PC-9 (cell line): ENCODE measurements at regions not wholly inside any gene's neighbourhood (a gene's known extent, or its start where the extent isn't known, plus 50 kb on each side); places are given as distances from the start of the nearest gene placed in this dataset.
A peak's percentile ranks its signal among the peaks of the same experiment; 100 is the strongest.
"Not testable (repeated sequence)": the region's sequence is repeated elsewhere in the genome, so short reads cannot be mapped to it uniquely, and the experiment has no call there.

Source experiments
- BruUV-seq: library from RNA; stranded (reverse); fragments of 400-500 nt; replicated peaks from 2 replicates; lab custom pipeline; 2021; lab: Mats Ljungman, UMichigan
- CTCF ChIA-PET: fragments of 300-600 bp; sonication (Branson Sonifier 250); formaldehyde crosslinking; loops from one replicate; lab custom pipeline; 2022; ENCODE audit warnings: antibody characterized with exemption; lab: Charles Lee
- POLR2A ChIA-PET: fragments of 300-600 bp; sonication (Branson Sonifier 250); formaldehyde crosslinking; loops from one replicate; lab custom pipeline; 2022; ENCODE audit warnings: antibody characterized with exemption; ENCODE audit not compliant: unreplicated experiment; lab: Charles Lee
- DNase-seq, 2 experiments: peaks; one replicate each; pipeline versions ENCODE4 v3.0.0 to v3.0.0-alpha.2; 2015 to 2022; ENCODE audit warnings: mixed read lengths in 1 of 2
- H2AFZ ChIP-seq: fragments of 200-600 bp; sonication (generic); 2 replicates; pipeline ENCODE4 v1.8.1; 2017; ENCODE audit warnings: antibody characterized with exemption
- H3F3A ChIP-seq: fragments of 200-600 bp; sonication (generic); 2 replicates; pipeline ENCODE4 v1.8.1; 2017; ENCODE audit warnings: antibody characterized with exemption, mild to moderate bottlenecking, low read depth; ENCODE audit not compliant: insufficient read depth
- H3K27ac ChIP-seq: fragments of 200-600 bp; sonication (generic); 2 replicates; pipeline ENCODE4 v1.6.1; 2016; ENCODE audit warnings: mixed run types
- H3K27me3 ChIP-seq: fragments of 200-600 bp; sonication (generic); 2 replicates; pipeline ENCODE4 v1.6.1; 2016; ENCODE audit warnings: low read depth, mixed run types; ENCODE audit not compliant: insufficient read depth
- H3K36me3 ChIP-seq: fragments of 200-600 bp; sonication (generic); 2 replicates; pipeline ENCODE4 v1.6.1; 2016; ENCODE audit warnings: low read depth, mixed run types
- H3K4me1 ChIP-seq: fragments of 200-600 bp; sonication (generic); replicated peaks from 2 replicates; pipeline ENCODE4 v1.6.1; 2016; ENCODE audit warnings: mixed run types; ENCODE audit not compliant: insufficient read depth
- H3K4me2 ChIP-seq: fragments of 200-600 bp; sonication (generic); 2 replicates; pipeline ENCODE4 v1.6.1; 2017; ENCODE audit warnings: mixed run types
- H3K4me3 ChIP-seq: fragments of 200-600 bp; sonication (generic); 2 replicates; pipeline ENCODE4 v1.6.1; 2016; ENCODE audit warnings: mixed run types
- H3K79me2 ChIP-seq: fragments of 200-600 bp; sonication (generic); 2 replicates; pipeline ENCODE4 v1.6.1; 2017; ENCODE audit warnings: low read depth, mixed run types
- H3K9me2 ChIP-seq: fragments of 200-600 bp; sonication (generic); 2 replicates; pipeline ENCODE4 v1.8.1; 2017; ENCODE audit warnings: mild to moderate bottlenecking; ENCODE audit not compliant: insufficient read depth
- H3K9me3 ChIP-seq: fragments of 200-600 bp; sonication (generic); 2 replicates; pipeline ENCODE4 v1.8.1; 2016; ENCODE audit warnings: low read depth; ENCODE audit not compliant: insufficient read depth
- H4K20me1 ChIP-seq: fragments of 200-600 bp; sonication (generic); 2 replicates; pipeline ENCODE4 v1.8.1; 2017; ENCODE audit not compliant: insufficient read depth
- CTCF ChIP-seq: fragments of 200-600 bp; sonication (generic); conservative IDR thresholded peaks from 2 replicates; pipeline ENCODE4 v1.6.1; 2017; ENCODE audit warnings: mixed run types, antibody characterized with exemption, mild to moderate bottlenecking, moderate library complexity
- EZH2 ChIP-seq: fragments of 200-600 bp; sonication (generic); IDR thresholded peaks from 2 replicates; pipeline ENCODE4 v1.8.0; 2017; ENCODE audit warnings: antibody characterized with exemption, low read depth
- intact Hi-C: fragments of 100-400 bp; cut with micrococcal nuclease; formaldehyde crosslinking; loops from one replicate; pipeline ENCODE4 v1.10.0; 2022; ENCODE audit not compliant: unreplicated experiment

GRCh38 chr6:3916211-3916610 is 67.0 kb downstream of the FAM50B start:
- no peak overlapping the region for H3K27ac ChIP-seq
- H3K9me2 ChIP-seq = no peaks in the 10 kb centered on the region
- intact Hi-C loops = no loop called here
- ChIA-PET POLR2A (no interaction called here), CTCF (no interaction called here)
- H3K36me3 ChIP-seq = no peaks in the 10 kb centered on the region
- H3K9me3 ChIP-seq = peaks cover 3% of the 10 kb centered on the region; the same call in 1 of the 2 replicates
- H3K4me3 ChIP-seq = no peak overlapping the region
- H3K4me1 ChIP-seq = peaks cover 47% of the 10 kb centered on the region
- TF ChIP-seq EZH2 (no peak), CTCF (no peak)
- H2AFZ ChIP-seq = no peak overlapping the region
- no peaks in the 10 kb centered on the region for H4K20me1 ChIP-seq
- no peaks in the 10 kb centered on the region for H3K79me2 ChIP-seq
- no peak overlapping the region for H3K4me2 ChIP-seq
- no TSS peak for BruUV-seq
- peaks cover 38% of the 10 kb centered on the region for H3F3A ChIP-seq
- no peaks in the 10 kb centered on the region for H3K27me3 ChIP-seq
- no peak for DNase-seq

- H3K27ac ChIP-seq, H3K27me3 ChIP-seq, H2AFZ ChIP-seq, H3K36me3 ChIP-seq, H3K9me3 ChIP-seq, H3K4me2 ChIP-seq, H4K20me1 ChIP-seq, BruUV-seq, H3K9me2 ChIP-seq, H3K4me3 ChIP-seq, POLR2A ChIA-PET, H3K79me2 ChIP-seq, CTCF ChIA-PET, intact Hi-C loops, DNase-seq: not testable (repeated sequence)
- Histone ChIP-seq H3F3A (peaks cover 33% of the 10 kb centered on the region), H3K4me1 (peaks cover 42% of the 10 kb centered on the region)
These were observed 67.6 kb downstream of the FAM50B start for GRCh38 chr6:3916749-3917148.

- Histone ChIP-seq H2AFZ (no peak overlapping the region), H3K4me3 (no peak overlapping the region), H3K27me3 (no peaks in the 10 kb centered on the region), H3K27ac (peak overlapping the region; percentile 37; the same call in 1 of the 2 replicates), H3K36me3 (no peaks in the 10 kb centered on the region), H4K20me1 (no peaks in the 10 kb centered on the region), H3K79me2 (no peaks in the 10 kb centered on the region), H3K4me1 (peaks cover 24% of the 10 kb centered on the region), H3K4me2 (peak overlapping the region; percentile 34; the same call in 1 of the 2 replicates), H3F3A (peaks cover 19% of the 10 kb centered on the region), H3K9me2 (no peaks in the 10 kb centered on the region), H3K9me3 (peaks cover 3% of the 10 kb centered on the region; the same call in 1 of the 2 replicates)
- no peak for TF ChIP-seq CTCF
- no peak for TF ChIP-seq EZH2
- ChIA-PET CTCF (no interaction called here), POLR2A (no interaction called here)
- DNase-seq = no peak
- intact Hi-C loops = no loop called here
- BruUV-seq = no TSS peak
These were observed 69.3 kb downstream of the FAM50B start for GRCh38 chr6:3918469-3918868.

- intact Hi-C loops = no loop called here
- H3K27me3 ChIP-seq = no peaks in the 10 kb centered on the region
- POLR2A ChIA-PET = interaction anchor here (0.7 kb wide), 1 partner anchor 20 kb away, joined by 4 read pairs; no protein-coding TSS in a partner anchor
- peak; percentile 48 to 90 for DNase-seq
- no peak overlapping the region for H3K4me3 ChIP-seq
- H3F3A ChIP-seq = peaks cover 12% of the 10 kb centered on the region
- CTCF ChIA-PET = no interaction called here
- H3K79me2 ChIP-seq = no peaks in the 10 kb centered on the region
- no TSS peak for BruUV-seq
- H4K20me1 ChIP-seq = no peaks in the 10 kb centered on the region
- no peaks in the 10 kb centered on the region for H3K9me2 ChIP-seq
- peak overlapping the region; percentile 34; the same call in 1 of the 2 replicates for H3K4me2 ChIP-seq
- H3K4me1 ChIP-seq = peaks cover 17% of the 10 kb centered on the region
- H2AFZ ChIP-seq = no peak overlapping the region
- H3K36me3 ChIP-seq = no peaks in the 10 kb centered on the region
- peak overlapping the region; percentile 50 for H3K27ac ChIP-seq
- H3K9me3 ChIP-seq = peaks cover 3% of the 10 kb centered on the region; the same call in 1 of the 2 replicates
- TF ChIP-seq CTCF = no peak
- no peak for TF ChIP-seq EZH2
These were observed 70.0 kb downstream of the FAM50B start for GRCh38 chr6:3919130-3919628.
